Posterior vena cava (tissue), 2 donors: ENCODE measurements at regions not wholly inside any gene's neighbourhood (a gene's known extent, or its start where the extent isn't known, plus 50 kb on each side); places are given as distances from the start of the nearest gene placed in this dataset.

Experiments
- DNase-seq: peaks from one replicate; pipeline ENCODE4 v3.0.0-alpha.2; 2020; ENCODE audit warnings: low spot score
- intact Hi-C, 2 donors: fragments of 100-400 bp; cut with DNase I; formaldehyde crosslinking; loops; one replicate each; pipeline versions ENCODE4 v1.14.1 to v1.14.2; 2022 to 2023
- donor health status: DM: yes; HTN: yes; CAD: no.
- donor health status: DM: yes; HTN: yes; CAD: no.

GRCh38 chr12:77531912-77532311, 298.8 kb upstream of the NAV3 start:
- intact Hi-C loops: no loop called here

GRCh38 chr12:77522247-77522646, 308.4 kb upstream of the NAV3 start:
- DNase-seq: no peak
- intact Hi-C loops: no loop called here

More at GRCh38 chr12:77531912-77532311, 298.8 kb upstream of the NAV3 start:
- no peak for DNase-seq

DNA sequence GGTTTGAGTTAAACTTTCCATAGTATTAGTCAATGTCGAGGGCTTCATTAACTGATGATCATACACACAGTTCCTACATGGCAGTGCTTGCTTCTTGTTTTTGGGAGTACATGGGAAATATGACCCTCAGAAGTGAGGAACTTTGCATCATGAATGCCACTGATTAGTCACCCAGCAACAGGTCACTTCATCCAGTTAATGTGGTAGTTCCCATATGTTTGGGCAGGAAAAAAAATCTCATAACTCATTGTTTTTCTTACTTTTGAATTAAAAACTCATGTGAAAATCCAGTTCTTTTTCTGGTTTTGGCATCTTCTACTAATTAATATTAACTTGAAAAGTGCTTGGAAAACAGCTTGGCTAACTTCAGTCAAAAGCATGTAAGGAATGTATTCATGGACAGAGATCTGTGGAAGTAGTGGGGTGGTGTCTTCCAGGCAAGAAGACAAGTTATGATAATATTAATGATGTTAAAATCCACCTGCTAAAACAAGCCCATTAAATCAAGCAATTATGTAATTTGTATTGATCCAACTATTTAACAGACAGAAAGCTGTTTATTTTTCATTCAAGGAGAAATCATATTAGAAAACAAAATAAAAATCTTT, 309.1 kb upstream of the NAV3 start:
- intact Hi-C loops: no loop called here
- DNase-seq: no peak

- DNase-seq: no peak
- intact Hi-C loops: no loop called here
Observed at GRCh38 chr12:77514511-77514910, 316.2 kb upstream of the NAV3 start.

- intact Hi-C loops: no loop called here
- no peak for DNase-seq
Observed at GRCh38 chr12:77510985-77511384, 319.7 kb upstream of the NAV3 start.

DNA sequence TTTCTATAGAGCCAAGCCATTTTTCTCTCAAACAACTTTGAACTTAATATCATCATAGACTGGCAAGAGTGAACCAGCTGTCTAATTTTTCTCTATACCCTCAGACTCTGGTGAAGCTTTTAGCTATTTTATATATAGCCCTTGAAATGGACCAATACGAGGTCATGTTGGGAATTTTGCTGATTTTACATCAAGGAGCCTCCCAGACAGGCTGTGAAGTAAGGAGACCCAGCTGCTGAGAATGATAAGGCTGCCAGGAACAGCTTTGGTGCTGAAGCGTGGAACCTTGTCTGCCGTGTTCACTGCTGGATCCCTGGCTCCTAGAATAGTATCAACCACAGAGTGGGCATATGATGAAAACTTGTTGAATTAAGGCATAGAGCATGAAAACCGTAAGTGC, 326.2 kb upstream of the NAV3 start:
- intact Hi-C loops: no loop called here
- no peak for DNase-seq

DNA sequence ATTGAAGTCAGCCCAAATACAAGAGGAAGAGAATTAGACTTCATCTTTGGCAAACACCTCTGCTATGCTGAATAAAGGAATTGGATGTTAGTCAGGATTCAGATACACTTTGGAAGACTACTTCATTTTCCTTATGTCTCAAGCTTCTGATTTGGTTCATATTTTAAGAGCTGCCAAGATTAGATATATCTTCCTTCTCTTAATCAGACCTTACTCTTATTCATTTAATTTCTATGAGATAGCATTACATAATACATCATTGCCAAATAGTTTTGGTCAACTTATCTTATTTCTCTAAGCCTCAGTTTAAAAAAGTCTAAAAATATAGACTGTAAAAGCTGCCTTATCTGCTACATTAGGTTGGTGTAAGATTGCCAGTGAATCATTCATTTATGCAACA, 330.6 kb upstream of the NAV3 start:
- intact Hi-C loops: no loop called here
- no peak for DNase-seq

- no peak for DNase-seq
- intact Hi-C loops: no loop called here
Observed at GRCh38 chr12:77497647-77498046, 333.0 kb upstream of the NAV3 start.

DNA sequence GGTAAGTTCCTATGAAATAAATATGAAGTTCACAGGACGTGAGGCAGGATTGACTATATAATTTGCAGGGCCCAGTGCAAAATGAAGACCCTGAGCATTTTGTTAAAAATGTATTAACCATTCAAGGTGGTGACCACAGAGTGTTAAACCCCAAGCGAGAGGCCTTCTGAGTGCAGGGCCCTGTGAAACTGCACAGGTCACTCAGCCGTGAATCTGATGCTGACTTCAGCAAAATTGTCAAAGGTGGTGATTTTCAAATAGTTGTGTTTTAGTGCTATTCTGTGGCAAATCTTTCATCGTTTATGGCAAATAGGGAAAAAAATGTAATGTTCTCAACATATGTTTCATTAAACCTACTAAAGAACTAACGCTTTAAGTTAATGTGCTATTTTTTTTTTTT, 334.0 kb upstream of the NAV3 start:
- intact Hi-C loops: no loop called here
- DNase-seq: no peak

DNA sequence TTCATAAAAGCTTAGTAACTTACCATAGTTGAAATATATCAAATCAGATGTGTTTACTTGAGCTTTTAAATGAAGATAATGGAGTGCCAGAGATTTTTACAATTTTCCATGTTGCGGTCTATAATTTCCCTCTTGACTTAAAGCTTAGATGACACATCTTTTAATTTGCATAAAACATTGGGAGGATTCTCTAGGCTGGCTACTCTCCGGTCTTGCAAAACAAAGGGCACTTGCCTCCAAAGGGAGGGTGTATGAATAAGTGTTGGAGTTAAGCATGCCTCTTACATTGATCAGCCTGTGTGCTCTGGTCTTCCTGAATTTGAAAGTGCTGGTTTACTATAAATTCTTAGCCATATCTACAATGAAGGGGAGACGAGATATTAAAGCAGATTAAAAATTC, 336.4 kb upstream of the NAV3 start:
- DNase-seq: no peak
- intact Hi-C loops: no loop called here

DNA sequence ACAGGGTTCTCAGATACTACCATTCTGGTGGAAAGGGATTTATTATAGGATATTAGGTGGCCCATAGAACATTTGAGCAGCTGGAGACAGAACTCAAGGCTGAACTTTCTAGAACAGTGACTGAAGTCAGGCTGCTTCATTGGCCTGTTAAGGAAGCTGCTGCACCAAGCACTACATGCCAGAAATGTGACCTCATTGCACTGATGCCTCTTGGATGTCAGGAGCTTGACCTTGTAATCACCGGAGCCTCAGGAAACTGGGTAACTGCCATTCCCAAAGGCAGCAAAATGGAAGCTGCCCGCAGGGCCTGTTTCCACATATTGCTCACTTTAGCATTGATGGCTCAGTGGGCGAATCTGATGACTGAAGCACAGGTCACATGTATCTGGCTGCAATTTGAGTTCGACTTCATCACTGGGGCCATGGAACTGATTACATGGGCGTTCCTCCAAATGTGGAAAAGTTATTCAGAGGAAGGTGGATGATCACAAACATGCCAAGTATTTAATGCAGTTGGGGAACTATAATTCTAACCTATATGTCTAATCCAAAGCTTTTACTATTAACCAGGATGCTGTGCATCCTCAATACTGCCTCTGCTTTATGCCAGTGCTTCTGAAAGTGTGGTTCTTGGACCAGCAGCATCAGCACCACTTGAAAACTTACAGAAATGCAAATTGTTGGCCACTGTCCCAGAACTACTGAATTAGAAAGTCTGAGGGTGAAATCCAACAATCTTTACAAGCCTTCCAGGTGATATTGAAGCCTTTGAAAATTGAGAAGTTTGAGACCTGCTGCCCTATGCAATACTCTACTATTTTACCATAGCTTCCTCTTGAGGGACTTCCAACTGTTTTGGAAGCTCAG, 337.2 kb upstream of the NAV3 start:
- DNase-seq: no peak
- intact Hi-C loops: no loop called here

GRCh38 chr12:77492536-77492935, 338.2 kb upstream of the NAV3 start:
- intact Hi-C loops: no loop called here
- no peak for DNase-seq

DNA sequence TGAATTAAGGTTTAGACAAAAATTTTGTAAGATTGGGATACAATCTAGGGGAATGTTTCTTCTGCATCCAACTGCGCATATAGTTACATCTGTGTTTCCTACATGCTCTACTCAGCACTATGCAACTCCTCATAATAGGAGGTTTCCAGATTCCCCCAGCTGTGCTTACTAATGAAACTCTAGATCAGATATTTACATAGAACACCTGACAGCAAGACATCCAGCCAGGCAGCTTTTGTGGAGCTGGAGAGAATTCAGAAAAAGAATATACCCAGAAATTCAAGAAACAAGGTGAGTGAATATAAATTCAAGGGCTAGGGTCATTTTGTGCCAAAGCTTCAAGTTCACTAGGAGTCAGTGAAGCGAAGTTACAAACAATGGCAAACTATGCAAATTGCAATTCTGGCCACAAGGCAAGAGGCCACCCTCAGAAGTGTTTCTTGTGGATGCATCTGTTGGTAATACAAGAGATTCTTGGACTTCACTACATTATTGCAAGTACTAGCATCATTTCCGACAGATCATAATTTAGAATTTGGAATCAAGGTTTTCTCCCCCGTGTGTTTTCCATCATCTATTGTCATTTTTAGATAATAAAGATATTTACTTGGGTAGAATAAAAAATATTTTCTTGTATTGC, 341.2 kb upstream of the NAV3 start:
- no peak for DNase-seq

GRCh38 chr12:77488041-77488620, 342.6 kb upstream of the NAV3 start:
- intact Hi-C loops: no loop called here
- no peak for DNase-seq

More for the DNA sequence above, 341.2 kb upstream of the NAV3 start:
- intact Hi-C loops: no loop called here

DNA sequence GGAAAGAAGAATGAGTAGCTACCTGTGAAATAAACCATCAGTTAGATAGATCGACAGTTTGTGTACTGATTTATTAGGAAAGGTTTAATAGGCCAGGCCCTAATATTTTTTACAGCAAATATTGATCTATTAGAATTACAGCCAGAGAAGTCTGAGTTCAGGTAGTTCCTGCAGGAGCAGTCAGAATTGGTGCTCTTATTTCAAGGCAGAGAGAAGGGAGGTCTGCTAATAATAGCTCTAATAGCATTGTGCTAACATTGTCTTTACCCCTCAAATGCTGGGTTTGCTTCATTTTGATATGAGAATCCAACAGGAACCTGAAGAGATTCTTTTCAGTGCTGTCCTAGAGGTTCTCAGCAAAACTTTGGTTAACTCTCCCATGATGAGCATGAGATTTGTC, 343.8 kb upstream of the NAV3 start:
- intact Hi-C loops: no loop called here
- DNase-seq: no peak

DNA sequence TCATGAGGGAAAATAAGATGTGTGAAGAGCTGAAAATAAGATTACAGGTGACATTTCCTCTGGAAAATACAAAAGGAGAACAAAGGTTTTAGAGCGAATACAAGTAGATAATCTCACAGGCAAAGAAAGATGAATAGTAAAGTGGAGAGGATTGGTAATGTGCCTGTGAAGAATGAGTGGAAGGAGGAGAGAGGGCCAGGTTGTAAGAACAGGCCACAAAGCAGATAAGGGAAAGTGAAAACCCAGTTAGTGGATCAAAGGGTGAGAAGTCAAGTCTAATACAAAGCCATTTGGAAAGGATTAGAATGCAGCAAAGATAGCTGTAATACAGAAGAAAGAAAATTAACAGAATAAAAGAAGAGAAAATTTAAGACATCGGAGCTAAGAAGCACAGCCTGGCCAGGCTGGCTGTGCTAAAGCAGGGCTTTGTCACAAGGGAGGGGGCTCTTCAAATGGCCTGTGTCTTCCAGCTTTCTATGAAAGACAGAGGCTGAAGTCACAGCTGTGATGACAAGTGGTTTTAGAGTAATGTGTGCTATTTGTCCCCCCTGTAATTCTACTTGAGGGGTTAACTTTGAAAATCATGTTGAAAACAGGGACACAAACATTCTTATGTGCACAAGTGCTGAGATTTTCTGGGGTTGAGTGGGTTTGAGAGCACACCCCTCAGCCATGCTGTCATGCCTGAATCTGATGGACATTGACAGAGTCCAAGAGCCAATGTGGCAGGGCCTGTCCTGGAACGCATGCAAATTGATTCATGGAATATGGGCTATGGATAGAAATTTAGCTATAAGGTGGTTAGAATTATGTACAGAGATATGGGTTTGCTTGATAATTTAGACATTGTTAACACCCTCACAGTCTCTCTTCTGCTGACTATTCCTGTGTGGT, 344.5 kb upstream of the NAV3 start:
- DNase-seq: no peak
- intact Hi-C loops: no loop called here

DNA sequence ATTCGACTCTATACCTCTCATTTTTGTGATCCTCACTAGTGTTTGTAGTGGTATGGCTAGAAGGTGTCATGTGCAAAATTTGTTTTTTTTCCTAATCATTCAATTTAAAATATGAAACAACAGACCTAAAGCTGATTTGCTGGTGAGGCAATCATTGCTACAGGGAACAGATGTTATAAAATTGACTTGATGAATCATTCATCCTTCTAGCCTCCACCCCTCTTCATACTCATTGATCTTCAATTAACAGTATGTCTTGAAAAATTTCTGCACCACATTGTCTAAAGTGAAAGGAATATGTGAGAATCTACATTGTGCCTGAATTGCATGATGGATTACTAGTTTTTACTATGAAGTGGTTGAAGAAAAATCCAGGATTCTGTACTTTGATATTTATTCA, 349.0 kb upstream of the NAV3 start:
- intact Hi-C loops: no loop called here
- DNase-seq: no peak

- DNase-seq: no peak
- intact Hi-C loops: no loop called here
Observed at GRCh38 chr12:77477907-77478533, 352.7 kb upstream of the NAV3 start.

GRCh38 chr12:77471801-77472200, 358.9 kb upstream of the NAV3 start:
- DNase-seq: no peak
- intact Hi-C loops: loop anchor here in 1 of 2 donors (5.0 kb wide), 1 partner anchor 400 kb away; no protein-coding TSS in a partner anchor
